ENCODE measurements at regions not wholly inside any gene's neighbourhood (a gene's known extent, or its start where the extent isn't known, plus 50 kb on each side); places are given as distances from the start of the nearest gene placed in this dataset.
"Not testable (repeated sequence)": the region's sequence is repeated elsewhere in the genome, so short reads cannot be mapped to it uniquely, and the experiment has no call there.

DNA sequence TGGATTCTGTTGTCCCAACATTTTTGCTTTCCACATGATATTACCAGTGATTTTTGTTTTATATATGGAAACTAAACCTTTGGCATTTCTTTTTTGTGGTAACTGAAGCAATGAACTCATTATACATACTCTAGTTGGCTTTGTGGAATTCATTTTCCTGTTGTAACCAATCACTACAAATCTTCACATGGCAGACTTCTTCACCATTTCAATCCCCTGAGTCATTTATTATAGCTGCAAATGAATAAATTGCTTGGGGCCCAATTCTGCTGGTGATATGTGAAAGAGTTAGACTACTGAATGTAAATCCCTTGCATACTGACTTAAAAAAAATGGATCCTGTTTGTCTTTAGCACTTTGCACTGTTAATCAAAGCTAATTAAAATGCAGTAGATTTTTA is 1709.6 kb upstream of the WWC1 start:
- DNase-seq (ENCODE audit: insufficient read length, low spot score) (no peak), FAIRE-seq (no peak)
- TF ChIP-seq POLR2A (IDR thresholded peaks at IDR 0.05; ENCODE audit: low read depth, low read length) = no peak

DNA sequence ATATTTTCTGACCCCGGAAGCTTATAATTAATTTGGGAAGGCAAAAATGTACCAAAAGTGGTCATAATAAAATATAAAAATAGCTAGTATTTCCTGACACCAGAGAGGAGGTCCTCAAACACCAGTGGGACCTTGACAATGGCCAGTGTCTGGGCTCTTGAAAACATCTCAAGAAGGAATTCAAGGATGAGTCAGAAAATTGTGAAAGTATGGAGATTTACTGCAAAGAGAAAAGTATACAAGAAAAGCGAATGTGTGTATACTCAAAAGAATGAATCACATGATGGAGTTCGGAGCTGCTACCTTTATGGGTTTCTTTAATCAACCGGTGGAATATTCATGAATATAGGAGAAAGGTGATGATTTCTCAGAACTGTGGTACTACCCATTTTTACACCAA is 1709.0 kb upstream of the WWC1 start:
- no peak for FAIRE-seq
- DNase-seq (ENCODE audit: insufficient read length, low spot score) = no peak
- no peak for TF ChIP-seq POLR2A (IDR thresholded peaks at IDR 0.05; ENCODE audit: low read depth, low read length)

DNA sequence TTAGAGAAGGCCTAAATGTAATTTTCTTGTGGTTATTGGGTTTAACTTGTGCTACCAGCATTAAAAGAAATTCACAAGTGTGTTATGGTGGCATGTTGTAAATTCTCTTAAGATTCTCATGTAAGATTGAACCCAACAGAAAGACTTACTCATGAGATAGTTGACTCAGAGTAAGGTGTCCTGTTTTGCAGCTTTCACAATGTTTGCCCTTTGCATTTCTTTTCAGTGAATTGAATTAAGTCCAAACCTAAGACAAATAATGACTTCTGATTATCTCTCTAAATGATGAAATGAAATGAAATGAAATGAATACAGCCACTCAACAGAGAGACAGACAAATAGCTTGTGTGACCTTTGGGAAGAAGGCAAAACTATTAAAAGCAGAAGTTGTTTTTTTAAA is 1696.9 kb upstream of the WWC1 start:
- TF ChIP-seq POLR2A (IDR thresholded peaks at IDR 0.05; ENCODE audit: low read depth, low read length) = no peak
- FAIRE-seq (no peak), DNase-seq (ENCODE audit: insufficient read length, low spot score) (no peak)

DNA sequence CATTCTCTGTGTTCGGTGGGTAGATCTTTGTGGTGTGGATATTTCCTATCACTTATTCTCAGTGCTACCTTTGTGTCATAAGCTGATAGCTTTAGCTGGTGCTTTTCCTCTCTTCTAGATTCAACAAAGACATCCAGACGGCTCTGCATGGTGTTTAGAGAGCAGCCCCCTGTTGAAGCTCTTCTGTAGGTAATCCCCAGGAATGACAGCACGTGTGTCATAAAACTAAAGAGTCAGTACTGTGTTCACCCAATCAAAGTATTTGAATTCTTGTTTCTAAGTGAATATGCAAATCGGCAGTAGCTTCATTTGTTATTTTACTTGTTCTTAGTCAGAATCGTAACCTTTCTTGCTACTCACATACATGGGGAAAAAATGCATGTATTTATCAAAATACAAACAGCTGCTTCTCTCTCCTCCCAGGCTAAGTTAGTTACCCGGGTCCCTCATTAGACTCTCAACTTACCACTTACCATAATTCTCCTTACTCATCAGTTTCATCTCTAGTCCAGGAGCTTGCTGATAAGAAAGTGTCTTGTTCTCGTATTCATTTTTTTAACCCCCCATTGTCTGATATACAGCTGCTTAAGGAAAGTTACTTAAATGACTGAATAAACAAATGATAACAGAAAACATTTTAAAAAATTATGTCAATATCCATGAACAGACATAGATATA is 1696.0 kb upstream of the WWC1 start:
- TF ChIP-seq POLR2A (IDR thresholded peaks at IDR 0.05; ENCODE audit: low read depth, low read length) = no peak
- DNase-seq (ENCODE audit: insufficient read length, low spot score) (no peak), FAIRE-seq (no peak)

DNA sequence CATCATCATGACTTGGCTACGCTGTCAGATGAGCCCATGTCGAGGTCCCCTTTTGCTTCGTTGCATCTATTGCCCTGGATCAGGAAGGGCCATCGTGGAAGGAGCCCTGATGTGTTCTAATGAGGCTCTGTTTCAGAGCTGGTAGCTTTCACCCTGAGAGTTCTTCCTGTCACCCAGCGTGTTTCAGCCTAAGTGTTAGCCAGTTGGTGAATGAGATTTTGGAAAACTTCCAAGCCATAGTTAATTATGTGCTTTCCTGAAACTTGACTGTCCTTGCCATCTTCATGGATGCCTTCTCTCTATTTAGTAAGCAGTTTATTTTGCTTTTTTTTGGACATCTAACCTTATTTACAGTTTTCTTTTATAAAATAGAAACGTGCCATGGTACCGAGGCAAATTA is 1695.4 kb upstream of the WWC1 start:
- FAIRE-seq (no peak), DNase-seq (ENCODE audit: insufficient read length, low spot score) (no peak)
- no peak for TF ChIP-seq POLR2A (IDR thresholded peaks at IDR 0.05; ENCODE audit: low read depth, low read length)

DNA sequence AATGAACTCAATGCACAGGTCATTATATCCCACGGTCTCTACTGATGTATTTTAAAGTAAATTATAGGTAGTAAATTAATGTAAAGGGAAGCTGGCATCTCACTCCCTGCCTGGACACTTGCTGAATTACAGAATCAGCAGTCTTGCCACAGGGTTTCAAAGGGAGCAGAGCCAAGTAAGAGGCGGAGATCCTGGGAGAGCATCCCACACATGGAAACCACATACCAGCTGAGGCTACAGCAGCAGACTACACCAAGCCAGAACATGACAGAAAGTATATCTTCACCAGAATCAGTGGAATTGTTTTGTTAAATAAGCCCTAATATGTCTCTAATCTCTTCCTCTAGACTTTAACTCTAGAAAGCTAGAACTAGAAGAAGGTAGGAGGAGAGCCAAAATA is 1689.2 kb upstream of the WWC1 start:
- DNase-seq (ENCODE audit: insufficient read length, low spot score) = no peak
- no peak for TF ChIP-seq POLR2A (IDR thresholded peaks at IDR 0.05; ENCODE audit: low read depth, low read length)
- no peak for FAIRE-seq

DNA sequence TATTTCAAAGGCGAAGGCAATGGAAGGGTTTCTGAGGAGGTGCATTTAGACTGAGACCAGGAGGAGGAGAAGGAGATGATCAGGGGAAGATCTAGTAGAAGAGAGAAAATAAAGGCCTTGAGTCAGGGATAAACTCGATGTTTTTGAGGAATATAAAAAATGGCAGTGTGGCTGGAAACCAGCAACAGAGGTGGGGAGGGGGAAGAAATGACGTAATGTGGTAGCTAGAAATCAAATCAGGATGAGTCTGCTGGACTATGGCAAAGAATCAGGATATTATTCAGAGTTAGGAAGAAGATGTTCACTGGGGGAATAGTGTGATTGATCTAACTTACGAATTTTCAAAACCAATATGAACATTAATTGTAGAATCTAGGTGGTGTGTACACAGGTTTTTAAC is 1673.9 kb upstream of the WWC1 start:
- FAIRE-seq = no peak
- no peak for DNase-seq (ENCODE audit: insufficient read length, low spot score)
- no peak for TF ChIP-seq POLR2A (IDR thresholded peaks at IDR 0.05; ENCODE audit: low read depth, low read length)

DNA sequence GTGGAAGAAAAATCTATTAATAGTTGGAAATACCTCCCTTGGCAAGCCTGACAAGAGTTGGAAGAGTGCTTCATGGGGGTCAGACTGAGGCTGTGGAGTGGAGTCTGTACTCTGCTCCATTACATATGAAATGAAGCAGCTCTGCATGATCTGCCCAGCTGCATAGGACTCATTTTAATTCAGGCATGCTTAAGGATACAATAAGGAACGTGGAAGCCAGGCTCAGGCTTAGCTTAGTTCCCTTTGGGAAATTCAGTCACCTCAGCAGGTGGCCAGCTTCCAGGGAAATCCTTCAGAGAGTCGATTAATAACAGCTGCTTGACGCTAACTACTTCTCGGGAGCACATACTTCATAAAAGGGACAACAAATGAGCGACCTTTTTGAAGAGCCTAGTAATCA is 1672.9 kb upstream of the WWC1 start:
- DNase-seq (ENCODE audit: insufficient read length, low spot score) (no peak), FAIRE-seq (no peak)
- TF ChIP-seq POLR2A (IDR thresholded peaks at IDR 0.05; ENCODE audit: low read depth, low read length) = no peak

DNA sequence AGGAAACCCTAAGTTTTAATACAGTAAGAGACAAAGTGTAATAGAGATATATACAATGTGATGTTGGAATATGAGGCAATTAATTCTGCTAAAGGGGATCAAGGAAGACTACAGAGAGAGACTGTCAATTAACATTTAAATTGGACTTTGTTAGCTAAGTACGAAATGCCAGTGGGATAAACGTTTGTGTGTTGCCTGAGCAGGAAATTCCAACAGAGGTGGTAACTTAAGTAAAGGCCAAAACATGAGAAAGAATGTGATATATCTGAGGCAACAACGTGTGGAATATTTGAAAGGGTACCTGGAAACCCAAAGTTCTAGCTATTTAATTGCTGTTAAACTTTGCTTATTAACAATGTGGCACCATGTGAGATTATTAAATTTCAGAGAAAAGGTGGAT is 1666.9 kb upstream of the WWC1 start:
- DNase-seq (ENCODE audit: insufficient read length, low spot score) = no peak
- no peak for FAIRE-seq
- no peak for TF ChIP-seq POLR2A (IDR thresholded peaks at IDR 0.05; ENCODE audit: low read depth, low read length)

DNA sequence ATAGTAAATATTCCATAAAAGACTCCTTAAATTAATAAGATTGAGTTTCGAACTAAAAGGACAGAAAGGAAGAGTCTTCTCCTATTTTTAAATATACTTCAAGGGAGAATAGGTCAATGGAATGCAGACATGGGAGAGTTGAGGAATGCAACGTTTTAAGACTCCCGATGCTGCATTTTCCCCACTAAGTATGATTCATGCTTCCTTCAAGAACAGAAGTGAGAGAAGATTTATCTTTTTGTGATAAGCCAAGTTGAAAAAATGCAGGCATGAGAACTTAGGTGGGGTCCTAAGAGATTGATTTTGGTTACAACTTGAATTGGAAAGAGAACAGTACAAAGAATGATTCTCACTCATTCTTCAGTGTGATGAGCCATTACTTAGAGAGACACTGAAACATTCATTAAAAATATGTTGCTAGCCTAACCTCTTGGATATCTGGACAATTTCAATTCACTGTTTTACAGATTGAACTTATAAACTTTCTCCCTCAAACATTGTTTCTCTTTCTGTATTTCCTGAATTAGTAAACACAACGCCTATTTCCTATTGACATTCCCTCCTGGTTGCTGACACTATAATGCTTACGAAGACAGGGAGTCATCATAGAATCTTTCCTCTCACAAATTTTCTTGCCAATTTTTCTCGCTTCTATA is 1666.1 kb upstream of the WWC1 start:
- DNase-seq (ENCODE audit: insufficient read length, low spot score) (no peak), FAIRE-seq (no peak)
- no peak for TF ChIP-seq POLR2A (IDR thresholded peaks at IDR 0.05; ENCODE audit: low read depth, low read length)

DNA sequence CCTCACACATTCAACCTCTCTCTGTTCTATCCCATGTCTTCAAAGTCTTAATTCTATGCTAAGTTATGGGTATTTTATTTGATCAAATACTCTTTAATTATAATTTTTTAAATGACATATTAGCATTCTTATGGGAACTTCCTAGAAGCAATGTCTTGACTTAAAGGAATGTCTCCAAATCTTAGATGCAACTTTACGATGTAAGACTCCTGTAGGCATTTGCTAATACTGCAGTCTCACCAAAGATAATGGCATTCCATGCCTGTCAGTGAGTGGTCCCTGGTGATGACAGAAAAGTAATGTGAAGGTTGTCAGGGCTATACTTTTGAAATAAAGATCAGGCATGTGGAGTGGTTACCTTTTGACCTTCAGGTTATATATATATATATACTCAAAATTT is 1654.2 kb upstream of the WWC1 start:
- DNase-seq (ENCODE audit: insufficient read length, low spot score) (no peak), FAIRE-seq (no peak)
- TF ChIP-seq POLR2A (IDR thresholded peaks at IDR 0.05; ENCODE audit: low read depth, low read length) = no peak

DNA sequence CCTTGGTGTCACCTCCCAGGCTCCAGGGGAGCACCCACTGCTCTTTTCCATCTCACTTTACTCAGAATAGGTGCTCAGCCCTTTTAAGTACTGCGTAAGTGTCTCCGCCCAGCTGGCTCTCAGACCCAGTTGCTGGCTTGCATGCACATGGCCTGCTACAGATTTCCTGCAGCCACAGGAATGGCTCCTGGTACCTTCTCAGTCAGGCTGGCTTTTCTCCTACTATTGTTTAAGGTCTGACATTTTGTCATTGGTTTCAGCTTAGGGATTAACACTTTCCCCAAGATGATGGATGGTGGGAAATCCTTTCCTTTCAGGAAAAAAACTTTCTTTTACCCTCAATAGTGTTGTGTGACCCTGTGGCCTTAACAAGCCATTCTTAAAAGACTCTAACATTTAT is 1652.3 kb upstream of the WWC1 start:
- DNase-seq (ENCODE audit: insufficient read length, low spot score) (no peak), FAIRE-seq (no peak)
- no peak for TF ChIP-seq POLR2A (IDR thresholded peaks at IDR 0.05; ENCODE audit: low read depth, low read length)

DNA sequence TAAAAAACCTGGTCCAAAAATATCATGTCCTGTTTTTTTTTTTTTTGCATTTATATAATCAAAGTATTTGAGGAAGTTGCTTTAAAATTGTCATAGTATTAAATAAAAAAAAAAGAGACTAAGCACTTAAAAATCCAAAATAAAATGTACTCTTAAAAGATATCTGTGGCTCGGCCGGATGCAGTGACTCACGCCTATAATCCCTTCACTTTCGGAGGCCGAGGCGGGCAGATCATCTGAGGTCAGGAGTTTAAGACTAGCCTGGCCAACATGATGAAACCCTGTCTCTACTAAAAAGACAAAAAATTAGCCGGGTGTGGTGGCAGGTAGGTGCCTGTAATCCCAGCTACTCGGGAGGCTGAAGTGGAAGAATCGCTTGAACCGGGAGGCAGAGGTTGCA is 1651.3 kb upstream of the WWC1 start:
- not testable (repeated sequence) for DNase-seq (ENCODE audit: insufficient read length, low spot score); FAIRE-seq

DNA sequence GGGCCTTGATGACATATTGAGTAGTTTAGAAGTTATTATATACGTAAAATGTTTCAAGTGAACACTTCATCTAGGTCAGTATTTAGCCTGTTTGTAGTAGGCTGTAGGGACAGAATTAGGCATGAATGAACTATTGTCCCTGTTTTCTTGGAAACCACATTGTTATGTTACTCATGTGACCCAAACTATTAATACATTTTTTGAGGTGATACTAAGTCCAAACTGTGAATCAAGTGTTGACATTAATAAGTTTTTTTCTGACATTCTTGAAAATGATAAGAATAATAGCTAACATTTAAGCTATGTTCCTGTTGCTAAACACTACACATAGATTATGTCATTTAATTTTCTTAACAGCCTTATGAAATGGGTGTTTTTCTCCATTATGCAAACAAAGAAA is 1642.7 kb upstream of the WWC1 start:
- TF ChIP-seq POLR2A (IDR thresholded peaks at IDR 0.05; ENCODE audit: low read depth, low read length) = no peak
- no peak for FAIRE-seq
- DNase-seq (ENCODE audit: insufficient read length, low spot score) = no peak

DNA sequence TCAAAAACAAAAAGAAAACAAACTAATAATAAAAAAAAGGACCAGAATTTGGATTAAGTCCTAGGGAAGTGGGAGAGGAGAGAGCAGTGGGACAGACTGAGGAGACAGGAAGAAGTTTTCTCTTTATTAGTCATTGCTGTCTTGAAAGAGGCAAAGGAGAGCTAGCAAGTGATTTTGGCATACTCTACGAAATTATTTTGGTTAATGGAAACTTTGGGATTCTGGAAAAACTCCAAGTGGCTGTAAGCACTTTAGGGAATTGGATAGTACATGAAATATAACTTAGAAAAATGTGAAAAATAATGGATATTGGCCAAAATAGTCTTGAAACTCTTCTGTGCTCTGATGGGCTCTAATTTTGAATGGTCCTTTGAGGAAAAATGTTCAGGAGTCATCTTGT is 1641.8 kb upstream of the WWC1 start:
- FAIRE-seq (no peak), DNase-seq (ENCODE audit: insufficient read length, low spot score) (no peak)
- TF ChIP-seq POLR2A (IDR thresholded peaks at IDR 0.05; ENCODE audit: low read depth, low read length) = no peak

Measured in H54 (cell line).